Adrenal gland (tissue), 5 donors: ENCODE measurements at regions not wholly inside any gene's neighbourhood (a gene's known extent, or its start where the extent isn't known, plus 50 kb on each side); places are given as distances from the start of the nearest gene placed in this dataset.

Source experiments
- POLR2A ChIP-seq, 2 donors: fragments of 450-650 bp; IDR thresholded peaks; one replicate each; pipeline ENCODE4 v1.6.1; 2017; ENCODE audit warnings: antibody characterized with exemption in 2 of 2, mild to moderate bottlenecking in 2 of 2, moderate library complexity in 1 of 2
- TF ChIP-seq, protein P1 (sequence below), 6 experiments: fragments of 450-650 bp in 4 of 6; fragments of 200-600 bp in 2 of 6; sonication (generic) in 1 of 6; IDR thresholded peaks; 1 replicate in 5 of 6; 2 replicates in 1 of 6; pipeline versions ENCODE4 v1.5.1 to v1.8.0; 2016 to 2021; ENCODE audit warnings: antibody characterized with exemption in 6 of 6, mild to moderate bottlenecking in 2 of 6, moderate library complexity in 1 of 6
- donor health status: DM: no; HTN: no; CAD: no.

GRCh38 chr15:61598655-61599054 is 369.6 kb upstream of the RORA start:
- TF ChIP-seq, protein P1, sequence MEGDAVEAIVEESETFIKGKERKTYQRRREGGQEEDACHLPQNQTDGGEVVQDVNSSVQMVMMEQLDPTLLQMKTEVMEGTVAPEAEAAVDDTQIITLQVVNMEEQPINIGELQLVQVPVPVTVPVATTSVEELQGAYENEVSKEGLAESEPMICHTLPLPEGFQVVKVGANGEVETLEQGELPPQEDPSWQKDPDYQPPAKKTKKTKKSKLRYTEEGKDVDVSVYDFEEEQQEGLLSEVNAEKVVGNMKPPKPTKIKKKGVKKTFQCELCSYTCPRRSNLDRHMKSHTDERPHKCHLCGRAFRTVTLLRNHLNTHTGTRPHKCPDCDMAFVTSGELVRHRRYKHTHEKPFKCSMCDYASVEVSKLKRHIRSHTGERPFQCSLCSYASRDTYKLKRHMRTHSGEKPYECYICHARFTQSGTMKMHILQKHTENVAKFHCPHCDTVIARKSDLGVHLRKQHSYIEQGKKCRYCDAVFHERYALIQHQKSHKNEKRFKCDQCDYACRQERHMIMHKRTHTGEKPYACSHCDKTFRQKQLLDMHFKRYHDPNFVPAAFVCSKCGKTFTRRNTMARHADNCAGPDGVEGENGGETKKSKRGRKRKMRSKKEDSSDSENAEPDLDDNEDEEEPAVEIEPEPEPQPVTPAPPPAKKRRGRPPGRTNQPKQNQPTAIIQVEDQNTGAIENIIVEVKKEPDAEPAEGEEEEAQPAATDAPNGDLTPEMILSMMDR (IDR thresholded peaks at IDR 0.05) = no peak
- no peak for TF ChIP-seq POLR2A (IDR thresholded peaks at IDR 0.05)
